ENCODE measurements at regions not wholly inside any gene's neighbourhood (a gene's known extent, or its start where the extent isn't known, plus 50 kb on each side); places are given as distances from the start of the nearest gene placed in this dataset.

DNA sequence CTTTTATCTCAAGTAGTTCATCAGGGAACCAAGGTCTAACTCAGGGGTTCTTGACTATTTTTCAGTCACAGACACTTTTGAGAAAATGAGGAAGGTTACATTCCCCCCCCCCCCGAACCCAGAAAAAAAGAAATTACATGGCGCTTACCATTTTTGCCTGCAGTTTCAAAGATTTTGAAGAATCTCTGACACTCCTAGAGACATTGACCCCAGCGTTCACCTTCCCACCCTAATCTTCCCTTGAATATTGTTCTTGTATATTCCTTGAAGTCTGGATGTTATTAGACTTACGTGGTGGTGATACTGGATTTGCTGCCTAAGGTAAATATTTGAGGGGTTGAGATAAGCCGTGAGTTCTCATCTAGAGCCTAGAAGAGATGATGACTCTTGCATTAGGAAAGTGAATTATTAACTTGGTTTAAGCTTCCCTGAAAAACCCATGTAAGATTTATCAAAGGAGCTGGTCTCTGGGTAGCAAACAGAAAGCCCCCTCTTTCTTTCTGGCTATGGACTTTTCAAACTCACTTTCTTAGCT is 245.7 kb upstream of the FOXK1 start:
- ChIA-PET POLR2A (no interaction called here), CTCF (no interaction called here)
- no peak for DNase-seq (ENCODE audit: extremely low spot score)
- no peak for TF ChIP-seq L3MBTL2 (conservative IDR thresholded peaks at IDR 0.05)
- TF ChIP-seq LEF1 (IDR thresholded peaks at IDR 0.05; ENCODE audit: borderline replicate concordance): no peak
- no peak for TF ChIP-seq FOXM1 (IDR thresholded peaks at IDR 0.05; ENCODE audit: borderline replicate concordance)
- no peak for TF ChIP-seq SP1 (IDR thresholded peaks at IDR 0.05)
- TF ChIP-seq FOXA1 (IDR thresholded peaks at IDR 0.05): no peak
- no peak for TF ChIP-seq HDGF (IDR thresholded peaks at IDR 0.05; ENCODE audit: borderline replicate concordance)
- TF ChIP-seq CTBP1 (IDR thresholded peaks at IDR 0.05; ENCODE audit: borderline replicate concordance): no peak
- no peak for TF ChIP-seq NFRKB (IDR thresholded peaks at IDR 0.05)
- TF ChIP-seq SUZ12 (IDR thresholded peaks at IDR 0.05): no peak
- no peak for TF ChIP-seq ARNT (IDR thresholded peaks at IDR 0.05)
- TF ChIP-seq ZNF384 (IDR thresholded peaks at IDR 0.05): no peak
- no peak for TF ChIP-seq FOXK2 (IDR thresholded peaks at IDR 0.05)
- TF ChIP-seq, protein P1, sequence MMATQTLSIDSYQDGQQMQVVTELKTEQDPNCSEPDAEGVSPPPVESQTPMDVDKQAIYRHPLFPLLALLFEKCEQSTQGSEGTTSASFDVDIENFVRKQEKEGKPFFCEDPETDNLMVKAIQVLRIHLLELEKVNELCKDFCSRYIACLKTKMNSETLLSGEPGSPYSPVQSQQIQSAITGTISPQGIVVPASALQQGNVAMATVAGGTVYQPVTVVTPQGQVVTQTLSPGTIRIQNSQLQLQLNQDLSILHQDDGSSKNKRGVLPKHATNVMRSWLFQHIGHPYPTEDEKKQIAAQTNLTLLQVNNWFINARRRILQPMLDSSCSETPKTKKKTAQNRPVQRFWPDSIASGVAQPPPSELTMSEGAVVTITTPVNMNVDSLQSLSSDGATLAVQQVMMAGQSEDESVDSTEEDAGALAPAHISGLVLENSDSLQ (IDR thresholded peaks at IDR 0.05): no peak

DNA sequence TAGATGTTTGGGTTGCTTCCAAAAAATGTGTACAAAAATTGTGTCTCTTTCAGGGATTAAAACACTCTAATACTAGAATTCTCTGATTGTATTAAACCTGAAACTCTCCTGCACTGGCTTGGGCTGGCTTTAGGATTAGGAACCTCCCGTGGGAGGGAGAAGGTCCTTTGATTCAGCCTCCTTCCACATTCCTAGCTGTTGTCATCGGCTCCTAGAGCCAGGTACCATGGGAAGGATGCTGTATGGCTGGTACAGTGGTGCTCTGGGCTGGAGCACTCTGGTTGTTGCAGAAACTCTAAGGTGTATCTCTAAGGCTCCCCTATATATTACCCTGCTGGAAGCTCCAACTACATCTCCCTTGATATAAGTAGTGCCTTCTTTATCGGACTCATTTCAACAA is 245.2 kb upstream of the FOXK1 start:
- TF ChIP-seq SUZ12 (IDR thresholded peaks at IDR 0.05) (no peak), CTBP1 (IDR thresholded peaks at IDR 0.05; ENCODE audit: borderline replicate concordance) (no peak), ZNF384 (IDR thresholded peaks at IDR 0.05) (no peak), FOXK2 (IDR thresholded peaks at IDR 0.05) (no peak), LEF1 (IDR thresholded peaks at IDR 0.05; ENCODE audit: borderline replicate concordance) (no peak), SP1 (IDR thresholded peaks at IDR 0.05) (no peak)
- TF ChIP-seq, protein P1 (IDR thresholded peaks at IDR 0.05): no peak
- no peak for DNase-seq (ENCODE audit: extremely low spot score)
- POLR2A ChIA-PET: no interaction called here
- CTCF ChIA-PET: no interaction called here

DNA sequence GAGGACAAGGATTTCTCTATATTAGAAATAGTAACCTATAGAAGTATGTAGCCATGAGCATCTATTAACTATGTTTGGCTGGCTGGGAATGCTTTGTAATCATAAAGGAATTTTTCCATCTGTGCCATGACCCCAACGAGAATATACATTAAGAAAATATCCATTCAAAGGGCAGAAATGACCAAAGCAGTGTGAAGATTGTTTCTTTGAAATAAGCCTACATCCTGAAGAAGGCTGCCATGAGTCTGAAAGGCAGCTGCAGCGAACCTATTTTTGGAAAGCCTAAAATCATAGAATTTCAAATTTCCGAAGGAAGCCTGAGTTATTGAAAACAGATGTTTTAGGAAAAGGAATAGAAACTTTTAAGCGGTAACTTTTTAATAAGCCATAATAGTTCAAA is 244.2 kb upstream of the FOXK1 start:
- ChIA-PET CTCF (no interaction called here), POLR2A (no interaction called here)
- DNase-seq (ENCODE audit: extremely low spot score): no peak
- TF ChIP-seq SUZ12 (IDR thresholded peaks at IDR 0.05): no peak
- TF ChIP-seq, protein P1 (IDR thresholded peaks at IDR 0.05): no peak
- TF ChIP-seq SP1 (IDR thresholded peaks at IDR 0.05): no peak
- TF ChIP-seq HDGF (IDR thresholded peaks at IDR 0.05; ENCODE audit: borderline replicate concordance): no peak
- no peak for TF ChIP-seq CTBP1 (IDR thresholded peaks at IDR 0.05; ENCODE audit: borderline replicate concordance)
- TF ChIP-seq FOXM1 (IDR thresholded peaks at IDR 0.05; ENCODE audit: borderline replicate concordance): no peak
- TF ChIP-seq TARDBP (IDR thresholded peaks at IDR 0.05): no peak
- TF ChIP-seq FOXA1 (IDR thresholded peaks at IDR 0.05): no peak
- no peak for TF ChIP-seq BHLHE40 (IDR thresholded peaks at IDR 0.05; ENCODE audit: borderline replicate concordance)
- TF ChIP-seq ELF4 (IDR thresholded peaks at IDR 0.05): no peak
- TF ChIP-seq FOXK2 (IDR thresholded peaks at IDR 0.05): no peak
- no peak for TF ChIP-seq L3MBTL2 (conservative IDR thresholded peaks at IDR 0.05)
- TF ChIP-seq ARNT (IDR thresholded peaks at IDR 0.05): no peak
- TF ChIP-seq ZNF384 (IDR thresholded peaks at IDR 0.05): no peak
- no peak for TF ChIP-seq LEF1 (IDR thresholded peaks at IDR 0.05; ENCODE audit: borderline replicate concordance)
- no peak for TF ChIP-seq NFRKB (IDR thresholded peaks at IDR 0.05)

DNA sequence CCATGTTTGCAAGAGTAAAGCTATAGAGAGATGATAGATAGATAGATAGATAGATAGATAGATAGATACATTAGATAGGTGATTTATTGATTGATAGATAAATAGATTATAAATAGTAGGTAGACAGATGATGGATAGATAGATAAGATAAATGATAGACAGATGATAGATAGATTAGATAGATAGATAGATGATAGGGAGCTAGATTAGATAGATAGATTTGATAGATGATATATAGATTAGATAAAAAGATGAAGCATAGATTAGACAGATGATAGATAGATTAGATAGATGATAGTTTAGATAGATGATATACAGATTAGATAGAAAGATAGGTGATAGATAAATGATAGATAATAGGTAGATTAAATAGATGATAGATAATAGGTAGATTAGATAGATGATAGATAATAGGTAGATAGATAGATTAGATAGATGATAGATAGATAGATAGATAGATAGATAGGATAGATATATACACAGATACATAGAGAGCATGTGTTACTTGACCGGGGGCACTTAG is 243.3 kb upstream of the FOXK1 start:
- no peak for DNase-seq (ENCODE audit: extremely low spot score)
- POLR2A ChIA-PET: no interaction called here
- CTCF ChIA-PET: no interaction called here
- TF ChIP-seq BHLHE40 (IDR thresholded peaks at IDR 0.05; ENCODE audit: borderline replicate concordance) (no peak), L3MBTL2 (conservative IDR thresholded peaks at IDR 0.05) (no peak), ELF4 (IDR thresholded peaks at IDR 0.05) (no peak)
- TF ChIP-seq, protein P1 (IDR thresholded peaks at IDR 0.05): 0 out of 2 replicates have a peak, but pooled peaks have one; percentile 13

- no peak for TF ChIP-seq BHLHE40 (IDR thresholded peaks at IDR 0.05; ENCODE audit: borderline replicate concordance)
- no peak for TF ChIP-seq SP1 (IDR thresholded peaks at IDR 0.05)
- no peak for TF ChIP-seq L3MBTL2 (conservative IDR thresholded peaks at IDR 0.05)
- TF ChIP-seq FOXA1 (IDR thresholded peaks at IDR 0.05): no peak
- TF ChIP-seq SUZ12 (IDR thresholded peaks at IDR 0.05): no peak
- POLR2A ChIA-PET: no interaction called here
- DNase-seq (ENCODE audit: extremely low spot score): no peak
- CTCF ChIA-PET: no interaction called here
Observed at GRCh38 chr7:4439444-4439843, 242.7 kb upstream of the FOXK1 start.

- CTCF ChIA-PET: no interaction called here
Observed at GRCh38 chr7:4444106-4444505, 238.0 kb upstream of the FOXK1 start.

More at GRCh38 chr7:4444106-4444505, 238.0 kb upstream of the FOXK1 start:
- DNase-seq (ENCODE audit: extremely low spot score): no peak
- TF ChIP-seq BHLHE40 (IDR thresholded peaks at IDR 0.05; ENCODE audit: borderline replicate concordance) (no peak), L3MBTL2 (conservative IDR thresholded peaks at IDR 0.05) (no peak), ARNT (IDR thresholded peaks at IDR 0.05) (no peak), NFRKB (IDR thresholded peaks at IDR 0.05) (no peak), SUZ12 (IDR thresholded peaks at IDR 0.05) (no peak), FOXA1 (IDR thresholded peaks at IDR 0.05) (no peak), ZNF384 (IDR thresholded peaks at IDR 0.05) (no peak), LEF1 (IDR thresholded peaks at IDR 0.05; ENCODE audit: borderline replicate concordance) (no peak), FOXK2 (IDR thresholded peaks at IDR 0.05) (no peak), HDGF (IDR thresholded peaks at IDR 0.05; ENCODE audit: borderline replicate concordance) (no peak), FOXM1 (IDR thresholded peaks at IDR 0.05; ENCODE audit: borderline replicate concordance) (no peak), TARDBP (IDR thresholded peaks at IDR 0.05) (no peak), CTBP1 (IDR thresholded peaks at IDR 0.05; ENCODE audit: borderline replicate concordance) (no peak), SP1 (IDR thresholded peaks at IDR 0.05) (no peak), ELF4 (IDR thresholded peaks at IDR 0.05) (no peak)
- TF ChIP-seq, protein P1 (IDR thresholded peaks at IDR 0.05): no peak
- POLR2A ChIA-PET: no interaction called here

Measured in HEK293T (cell line).